ENCODE measurements at regions not wholly inside any gene's neighbourhood (a gene's known extent, or its start where the extent isn't known, plus 50 kb on each side); places are given as distances from the start of the nearest gene placed in this dataset.
"Not testable (repeated sequence)": the region's sequence is repeated elsewhere in the genome, so short reads cannot be mapped to it uniquely, and the experiment has no call there.

GRCh38 chr7:79531905-79532664 is 78.6 kb upstream of the MAGI2 start:
- DNase-seq: no peak

- no peak for DNase-seq
Measured at GRCh38 chr7:79531116-79531515, 77.6 kb upstream of the MAGI2 start.

GRCh38 chr7:79529881-79530235 is 76.4 kb upstream of the MAGI2 start:
- DNase-seq: no peak

DNA sequence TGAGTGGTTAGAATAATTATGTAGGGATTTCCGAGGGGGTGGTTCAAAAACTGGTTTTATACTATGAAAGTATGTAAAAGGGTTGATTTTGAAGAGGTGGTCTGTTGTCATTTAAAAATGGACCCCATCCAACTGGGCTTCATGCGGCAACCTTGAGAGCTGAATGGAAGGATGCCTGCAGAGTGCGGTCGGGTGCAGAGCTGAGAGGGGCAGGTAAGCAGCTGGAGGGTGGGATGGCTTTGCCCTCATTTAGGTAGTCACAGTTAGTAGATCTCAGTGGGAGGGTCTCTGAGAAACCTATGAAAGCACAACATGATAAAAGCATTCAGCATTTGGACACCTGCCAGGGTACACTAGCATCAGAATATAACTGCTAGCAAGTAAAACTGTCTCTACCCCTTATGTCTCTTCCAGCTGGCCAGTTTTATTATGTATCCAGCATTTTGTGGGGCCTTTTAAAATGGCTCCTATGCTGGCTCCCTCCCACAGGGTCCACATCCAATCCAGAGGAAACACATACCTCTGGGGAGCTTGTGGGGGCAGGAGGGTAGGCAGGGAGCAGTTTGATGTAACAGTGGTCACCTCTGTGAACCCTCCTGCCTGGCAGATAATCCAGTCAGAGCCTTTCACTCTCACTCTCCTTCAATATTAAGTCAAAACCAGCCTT is 75.9 kb upstream of the MAGI2 start:
- DNase-seq: peak; percentile 32

GRCh38 chr7:79528421-79528820 is 75.0 kb upstream of the MAGI2 start:
- no peak for DNase-seq

DNA sequence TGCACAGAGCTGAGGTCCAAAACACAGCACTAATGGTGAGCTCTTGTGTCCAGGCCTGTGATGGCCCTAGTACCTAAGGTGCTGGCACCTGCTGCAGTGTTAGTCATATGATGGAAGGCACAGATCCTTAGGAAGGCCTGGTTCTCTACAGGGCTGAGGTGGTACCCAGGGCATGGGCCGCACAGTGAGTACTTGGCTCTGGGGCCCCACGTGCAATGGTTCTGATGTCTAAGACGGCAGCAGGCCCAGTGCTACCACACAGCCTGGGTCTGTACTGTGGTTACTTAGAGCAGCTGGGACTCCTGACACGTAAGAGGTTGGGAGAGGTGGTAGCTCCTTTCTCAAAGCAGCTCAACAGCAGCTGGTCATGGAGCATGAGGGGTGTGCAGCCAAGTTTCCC is 70.6 kb upstream of the MAGI2 start:
- no peak for DNase-seq

GRCh38 chr7:79523436-79523835 is 70.0 kb upstream of the MAGI2 start:
- DNase-seq: no peak

GRCh38 chr7:79520543-79520942 is 67.1 kb upstream of the MAGI2 start:
- no peak for DNase-seq

- no peak for DNase-seq
Measured at GRCh38 chr7:79515358-79515757, 61.9 kb upstream of the MAGI2 start.

DNA sequence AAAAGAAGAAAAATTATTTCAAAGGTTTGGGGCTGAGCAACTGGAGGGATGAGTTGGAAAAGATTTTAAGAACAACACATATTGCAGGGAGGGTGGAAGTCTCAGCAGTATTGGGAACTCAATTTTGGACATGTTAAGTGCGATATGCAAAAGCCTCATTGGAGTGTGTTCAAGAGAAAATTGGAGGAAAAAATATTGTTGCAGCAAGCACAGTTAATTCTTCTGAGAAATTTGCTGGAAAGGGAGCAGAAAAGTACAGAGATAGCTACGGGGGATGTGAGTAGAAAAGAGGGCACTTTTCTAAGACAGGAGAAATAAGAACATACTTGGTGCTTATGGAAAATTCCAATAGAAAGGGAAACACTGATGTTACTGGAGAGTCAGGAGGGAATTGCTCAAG is 59.8 kb upstream of the MAGI2 start:
- no peak for DNase-seq

GRCh38 chr7:79512261-79512660 is 58.8 kb upstream of the MAGI2 start:
- no peak for DNase-seq

- DNase-seq: not testable (repeated sequence)
Measured at GRCh38 chr7:79511056-79511455, 57.6 kb upstream of the MAGI2 start.

DNA sequence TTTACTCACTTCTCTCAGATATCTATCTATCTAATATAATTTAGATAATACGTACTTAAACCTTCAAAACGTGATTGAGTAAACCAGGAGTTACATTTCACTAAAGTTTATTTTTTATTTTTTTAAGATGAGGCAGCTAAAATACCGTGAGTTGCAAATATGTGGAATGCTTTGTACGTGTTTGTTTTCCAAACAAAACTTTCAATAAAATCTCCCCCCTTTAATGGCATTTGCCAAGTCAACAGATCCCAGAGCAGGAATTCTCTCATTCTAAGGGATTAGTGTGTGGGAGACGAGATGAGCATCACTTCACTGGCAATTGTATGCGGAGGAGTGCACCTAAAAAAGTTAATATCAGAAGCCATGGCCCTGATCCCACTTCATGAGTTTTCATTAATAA is 53.7 kb upstream of the MAGI2 start:
- no peak for DNase-seq

DNA sequence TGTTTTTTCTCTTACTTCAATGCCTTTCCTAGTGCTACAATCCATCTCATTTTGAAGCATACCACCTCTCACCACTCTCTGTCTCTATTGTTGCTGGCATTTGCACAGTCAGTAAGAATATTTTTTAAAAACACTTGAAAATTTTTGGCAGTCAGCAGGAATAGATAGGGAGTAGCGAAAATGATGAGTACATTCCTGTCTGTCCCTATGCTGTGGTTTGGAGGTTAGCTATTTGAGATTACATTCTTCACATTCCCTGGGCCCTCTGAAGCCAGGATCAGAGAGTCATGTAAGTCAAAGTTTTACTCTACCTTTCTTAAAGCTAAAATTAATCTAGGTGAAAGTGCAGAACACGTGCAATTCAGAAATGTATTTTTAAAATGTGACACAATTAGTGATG is 53.0 kb upstream of the MAGI2 start:
- DNase-seq: no peak

GRCh38 chr7:79504607-79505389 is 51.3 kb upstream of the MAGI2 start:
- no peak for DNase-seq
